Neuronal stem cell (in vitro differentiated cells): ENCODE measurements at regions not wholly inside any gene's neighbourhood (a gene's known extent, or its start where the extent isn't known, plus 50 kb on each side); places are given as distances from the start of the nearest gene placed in this dataset.
"Not testable (repeated sequence)": the region's sequence is repeated elsewhere in the genome, so short reads cannot be mapped to it uniquely, and the experiment has no call there.

ENCODE experiments used
- DNase-seq: peaks from one replicate; pipeline ENCODE4 v3.0.0-alpha.2; 2013; ENCODE audit warnings: low spot score
- H2AFZ ChIP-seq: one replicate; pipeline ENCODE4 v1.6.1; 2013; ENCODE audit warnings: mild to moderate bottlenecking, low read length, inconsistent platforms
- H2AK5ac ChIP-seq: 2 replicates; pipeline ENCODE4 v1.6.1; 2013; ENCODE audit warnings: low read depth, mild to moderate bottlenecking, inconsistent platforms, low read length, moderate library complexity, mixed read lengths
- H2BK120ac ChIP-seq: 2 replicates; pipeline ENCODE4 v1.6.1; 2013; ENCODE audit warnings: low read depth, mild to moderate bottlenecking, inconsistent platforms, low read length, moderate library complexity, mixed read lengths
- H2BK12ac ChIP-seq: one replicate; pipeline ENCODE4 v1.6.1; 2013; ENCODE audit warnings: low read length, inconsistent platforms
- H2BK15ac ChIP-seq: 2 replicates; pipeline ENCODE4 v1.6.1; 2013; ENCODE audit warnings: mild to moderate bottlenecking, low read length, inconsistent platforms, mixed read lengths
- H2BK5ac ChIP-seq: one replicate; pipeline ENCODE4 v1.6.1; 2013; ENCODE audit warnings: inconsistent platforms, mild to moderate bottlenecking, low read length, moderate library complexity
- H3K14ac ChIP-seq: one replicate; pipeline ENCODE4 v1.6.1; 2013; ENCODE audit warnings: low read length, inconsistent platforms
- H3K18ac ChIP-seq: 2 replicates; pipeline ENCODE4 v1.6.1; 2013; ENCODE audit warnings: low read length, inconsistent platforms
- H3K23ac ChIP-seq: 2 replicates; pipeline ENCODE4 v1.6.1; 2013; ENCODE audit warnings: low read depth, mild to moderate bottlenecking, mixed read lengths, low read length, inconsistent platforms; ENCODE audit not compliant: poor library complexity
- H3K27ac ChIP-seq: replicated peaks from 3 replicates; pipeline ENCODE4 v1.5.1; 2013; ENCODE audit warnings: low read length, inconsistent platforms
- H3K27me3 ChIP-seq, 3 experiments: 2 replicates each; pipeline ENCODE4 v1.6.1; 2013; ENCODE audit warnings: low read length in 3 of 3, mild to moderate bottlenecking in 2 of 3, inconsistent platforms in 1 of 3, low read depth in 1 of 3, mixed read lengths in 1 of 3, moderate library complexity in 1 of 3; ENCODE audit not compliant: control insufficient read depth in 3 of 3, insufficient read depth in 3 of 3
- H3K36me3 ChIP-seq, 2 donors: replicated peaks in 1 of 2; 2 replicates each; pipeline ENCODE4 v1.6.1; 2013; ENCODE audit warnings: low read length in 2 of 2; ENCODE audit not compliant: control insufficient read depth in 2 of 2, insufficient read depth in 2 of 2
- H3K4ac ChIP-seq: 2 replicates; pipeline ENCODE4 v1.6.1; 2013; ENCODE audit warnings: inconsistent platforms, mild to moderate bottlenecking, low read length, moderate library complexity
- H3K4me1 ChIP-seq, 2 donors: 1 replicate in 1 of 2; 2 replicates in 1 of 2; pipeline ENCODE4 v1.6.1; 2013; ENCODE audit warnings: low read length in 2 of 2, low read depth in 1 of 2; ENCODE audit not compliant: control insufficient read depth in 2 of 2, insufficient read depth in 1 of 2
- H3K4me2 ChIP-seq: one replicate; pipeline ENCODE4 v1.6.1; 2013; ENCODE audit warnings: mild to moderate bottlenecking, low read length, inconsistent platforms; ENCODE audit not compliant: insufficient read depth, poor library complexity, severe bottlenecking
- H3K4me3 ChIP-seq, 2 donors: 2 replicates each; pipeline ENCODE4 v1.5.1; 2013; ENCODE audit warnings: low read length in 2 of 2, mild to moderate bottlenecking in 2 of 2, inconsistent platforms in 1 of 2, moderate library complexity in 1 of 2
- H3K79me1 ChIP-seq: one replicate; pipeline ENCODE4 v1.6.1; 2013; ENCODE audit warnings: low read depth, mild to moderate bottlenecking, inconsistent platforms, low read length, moderate library complexity
- H3K9ac ChIP-seq: one replicate; pipeline ENCODE4 v1.6.1; 2013; ENCODE audit warnings: mild to moderate bottlenecking, low read depth, low read length, inconsistent platforms; ENCODE audit not compliant: poor library complexity
- H3K9me3 ChIP-seq, 2 donors: replicated peaks in 1 of 2; 2 replicates each; pipeline versions ENCODE3 to v1.6.1; 2013; ENCODE audit warnings: low read length in 2 of 2, mild to moderate bottlenecking in 2 of 2, inconsistent platforms in 1 of 2, low read depth in 1 of 2, mixed read lengths in 1 of 2, moderate library complexity in 1 of 2; ENCODE audit not compliant: control insufficient read depth in 2 of 2, insufficient read depth in 1 of 2
- H4K8ac ChIP-seq: one replicate; pipeline ENCODE4 v1.6.1; 2013; ENCODE audit warnings: low read depth, mild to moderate bottlenecking, inconsistent platforms, low read length, moderate library complexity
- H4K91ac ChIP-seq: one replicate; pipeline ENCODE4 v1.6.1; 2013; ENCODE audit warnings: low read length, low read depth, mild to moderate bottlenecking, inconsistent platforms; ENCODE audit not compliant: poor library complexity
- WGBS, 2 donors: extraction: QIAGEN DNeasy Blood & Tissue Kit; methylation state at CpG; one replicate each; pipeline ENCODE4 v1.1.7; 2013; ENCODE audit warnings: missing lambda C conversion rate in 2 of 2, mixed read lengths in 1 of 2; ENCODE audit not compliant: insufficient read length in 2 of 2, insufficient replicate concordance in 1 of 2; ENCODE audit errors: extremely low coverage in 2 of 2; 5-methylcytosine and 5-hydroxymethylcytosine counted together

DNA sequence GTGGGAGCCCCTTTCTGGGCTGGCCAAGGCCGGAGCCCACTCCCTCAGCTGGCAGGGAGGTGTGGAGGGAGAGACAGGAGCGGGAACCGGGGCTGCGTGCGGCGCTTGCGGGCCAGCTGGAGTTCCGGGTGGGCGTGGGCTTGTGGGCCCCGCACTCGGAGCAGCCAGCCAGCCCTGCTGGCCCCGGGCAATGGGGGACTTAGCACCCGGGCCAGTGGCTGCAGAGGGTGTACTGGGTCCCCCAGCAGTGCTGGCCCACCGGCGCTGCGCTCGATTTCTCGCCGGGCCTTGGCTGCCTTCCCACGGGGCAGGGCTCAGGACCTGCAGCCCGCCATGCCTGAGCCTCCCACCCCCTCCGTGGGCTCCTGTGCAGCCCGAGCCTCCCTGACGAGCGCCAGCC lies 1082.5 kb downstream of the PCDH17 start:
- DNase-seq, H2BK120ac ChIP-seq, H3K4ac ChIP-seq, H3K4me3 ChIP-seq, H3K18ac ChIP-seq, H2BK12ac ChIP-seq, H4K91ac ChIP-seq, H3K27ac ChIP-seq, H3K27me3 ChIP-seq, H2BK15ac ChIP-seq, H2AK5ac ChIP-seq, H3K23ac ChIP-seq, H3K79me1 ChIP-seq, H4K8ac ChIP-seq, H3K14ac ChIP-seq, H3K36me3 ChIP-seq, H3K4me2 ChIP-seq, H3K9me3 ChIP-seq, H2BK5ac ChIP-seq, H3K9ac ChIP-seq, H2AFZ ChIP-seq, H3K4me1 ChIP-seq: not testable (repeated sequence)
- no CpG with 5 or more reads among the region's 25 CpGs for WGBS, 2 donors

DNA sequence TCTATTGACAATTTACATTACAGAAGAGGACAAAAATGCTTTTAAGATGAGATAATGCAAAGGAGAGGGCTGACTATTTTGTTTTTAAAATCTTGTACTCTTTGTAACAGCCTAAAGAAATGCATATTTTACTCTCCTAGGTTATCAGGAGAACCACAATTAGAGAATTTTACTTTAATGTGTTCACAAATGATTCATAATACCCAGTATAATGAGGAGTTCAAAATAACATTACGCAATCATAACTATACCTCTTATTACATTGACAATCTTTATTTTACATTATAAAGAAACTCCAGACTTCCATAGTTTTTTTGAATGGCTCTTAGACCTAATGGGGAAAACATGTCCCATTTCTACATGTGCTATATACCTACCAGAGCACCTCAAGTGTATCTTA lies 1089.7 kb downstream of the PCDH17 start:
- Histone ChIP-seq H3K27me3 (no peaks in the 10 kb centered on the region), H2AK5ac (no peak overlapping the region), H3K4me2 (no peak overlapping the region), H3K14ac (no peak overlapping the region), H3K9ac (no peak overlapping the region), H2BK12ac (no peak overlapping the region), H2BK15ac (no peak overlapping the region), H3K4me3 (no peak overlapping the region), H4K91ac (no peak overlapping the region), H4K8ac (no peak overlapping the region), H2AFZ (no peak overlapping the region), H3K79me1 (no peaks in the 10 kb centered on the region), H3K27ac (no peak overlapping the region), H3K18ac (no peak overlapping the region), H3K4ac (no peak overlapping the region), H3K4me1 (no peaks in the 10 kb centered on the region), H3K36me3 (no peaks in the 10 kb centered on the region), H2BK120ac (no peak overlapping the region), H3K9me3 (no peaks in the 10 kb centered on the region), H2BK5ac (no peak overlapping the region), H3K23ac (no peak overlapping the region)
- WGBS, 2 donors, result 100% methylated on average over 1 of the region's 1 CpG; no CpG with 5 or more reads in 1 of the 2 donors
- no peak for DNase-seq

DNA sequence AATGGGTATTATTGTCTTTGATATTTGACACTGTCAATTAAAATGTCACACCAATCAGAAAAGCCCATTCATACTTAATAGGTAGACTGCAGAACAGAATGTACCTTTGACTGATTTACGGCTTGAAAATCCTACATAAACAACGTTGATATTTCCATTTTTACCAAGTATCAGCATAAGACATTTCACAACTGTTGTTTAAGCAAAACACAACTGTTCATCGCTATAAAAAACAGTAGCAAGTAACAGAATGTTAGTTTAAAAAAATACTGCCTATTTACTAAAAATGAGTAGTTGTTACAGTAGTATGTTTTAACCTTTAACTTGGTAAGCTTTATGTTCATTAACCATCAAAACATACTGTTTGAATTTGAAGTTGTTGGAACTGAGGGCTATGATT lies 1096.6 kb downstream of the PCDH17 start:
- Histone ChIP-seq H2BK5ac (no peak overlapping the region), H3K27ac (no peak overlapping the region)

DNA sequence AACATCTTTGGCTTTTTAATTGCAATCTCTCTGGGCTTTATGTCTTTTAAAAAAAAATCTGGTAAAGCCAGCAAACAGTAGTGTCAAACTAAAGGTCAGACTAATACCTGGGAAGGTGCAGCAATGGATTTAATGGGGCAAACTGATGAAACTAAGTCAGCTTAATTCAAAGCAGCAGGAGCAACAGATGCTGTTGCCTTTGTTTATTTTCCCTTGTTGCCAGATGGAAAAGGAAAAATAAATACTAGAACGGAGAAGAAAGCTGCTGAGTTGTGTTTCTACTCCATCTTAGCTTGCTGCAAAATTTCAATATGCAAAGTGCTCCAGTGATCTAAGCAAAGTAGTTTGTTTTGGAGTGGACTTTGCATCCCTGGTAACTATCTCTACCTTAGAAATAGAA lies 1097.8 kb downstream of the PCDH17 start:
- H2BK120ac ChIP-seq, result no peak overlapping the region
- no peak overlapping the region for H2BK12ac ChIP-seq
- H3K9me3 ChIP-seq, result no peaks in the 10 kb centered on the region
- no peaks in the 10 kb centered on the region for H3K79me1 ChIP-seq
- no peak overlapping the region for H2BK5ac ChIP-seq
- H3K4me2 ChIP-seq, result no peak overlapping the region
- H3K36me3 ChIP-seq, result no peaks in the 10 kb centered on the region
- no peak overlapping the region for H2BK15ac ChIP-seq
- no peaks in the 10 kb centered on the region for H3K27me3 ChIP-seq
- H3K4me3 ChIP-seq, result no peak overlapping the region
- H3K14ac ChIP-seq, result no peak overlapping the region
- no peak overlapping the region for H3K27ac ChIP-seq
- H3K9ac ChIP-seq, result no peak overlapping the region
- no peak overlapping the region for H2AK5ac ChIP-seq
- no peak overlapping the region for H3K4ac ChIP-seq
- H2AFZ ChIP-seq, result no peak overlapping the region
- WGBS, 2 donors, result no CpG with 5 or more reads among the region's 1 CpG
- no peak overlapping the region for H4K91ac ChIP-seq
- no peak overlapping the region for H4K8ac ChIP-seq
- no peak overlapping the region for H3K18ac ChIP-seq
- DNase-seq, result no peak
- H3K23ac ChIP-seq, result no peak overlapping the region
- no peaks in the 10 kb centered on the region for H3K4me1 ChIP-seq

More for the DNA sequence above, 1096.6 kb downstream of the PCDH17 start:
- H3K9me3 ChIP-seq, result no peaks in the 10 kb centered on the region
- no peaks in the 10 kb centered on the region for H3K4me1 ChIP-seq
- H3K18ac ChIP-seq, result no peak overlapping the region
- H3K79me1 ChIP-seq, result no peaks in the 10 kb centered on the region
- no peak overlapping the region for H3K4ac ChIP-seq
- no peak overlapping the region for H2BK120ac ChIP-seq
- H3K36me3 ChIP-seq, result no peaks in the 10 kb centered on the region
- no peak overlapping the region for H2AK5ac ChIP-seq
- H3K27me3 ChIP-seq, result no peaks in the 10 kb centered on the region
- DNase-seq, result no peak
- no peak overlapping the region for H2BK12ac ChIP-seq
- H4K8ac ChIP-seq, result no peak overlapping the region
- no peak overlapping the region for H3K9ac ChIP-seq
- no peak overlapping the region for H3K4me2 ChIP-seq
- no peak overlapping the region for H4K91ac ChIP-seq
- WGBS, 2 donors, result no CpG with 5 or more reads among the region's 3 CpGs
- no peak overlapping the region for H2AFZ ChIP-seq
- no peak overlapping the region for H3K4me3 ChIP-seq
- no peak overlapping the region for H3K23ac ChIP-seq
- no peak overlapping the region for H2BK15ac ChIP-seq
- no peak overlapping the region for H3K14ac ChIP-seq
